ENCODE measurements at regions not wholly inside any gene's neighbourhood (a gene's known extent, or its start where the extent isn't known, plus 50 kb on each side); places are given as distances from the start of the nearest gene placed in this dataset.

- no peaks in the 10 kb centered on the region for H3K4me1 Mint-ChIP-seq (ENCODE audit: low read depth in 2 of 2)
- H3K4me3 Mint-ChIP-seq = no peak overlapping the region
- no peak for DNase-seq (ENCODE audit: low spot score)
- H3K36me3 Mint-ChIP-seq = peaks cover 10% of the 10 kb centered on the region
- no peak overlapping the region for H3K27ac Mint-ChIP-seq
- ATAC-seq = no peak
- peaks cover 22% of the 10 kb centered on the region for H3K9me3 Mint-ChIP-seq
- H3K27me3 Mint-ChIP-seq = no peaks in the 10 kb centered on the region
Observed at GRCh38 chr6:91392951-91393350, 806.1 kb upstream of the MAP3K7 start.

GRCh38 chr6:91387290-91388059, 800.6 kb upstream of the MAP3K7 start:
- H3K27ac Mint-ChIP-seq = no peak overlapping the region

DNA sequence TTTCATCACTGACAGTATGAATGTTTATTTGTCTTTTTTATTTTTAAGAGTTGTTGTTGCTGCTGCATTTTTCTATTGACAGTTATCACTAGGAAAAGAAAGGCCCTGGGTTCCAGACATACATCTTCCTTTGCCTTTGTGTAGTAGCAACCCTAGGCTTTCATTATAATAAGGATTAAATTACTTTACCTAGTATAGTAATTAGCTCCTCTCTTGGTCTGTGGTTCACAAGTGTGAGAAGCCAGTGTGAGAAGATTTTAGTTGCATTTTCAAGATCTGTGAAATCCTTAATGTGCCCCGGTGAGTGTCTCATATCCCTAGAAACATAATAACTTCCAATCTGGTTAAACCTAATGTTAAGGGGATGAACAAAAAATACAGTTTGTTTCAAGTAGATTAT, 799.3 kb upstream of the MAP3K7 start:
- DNase-seq (ENCODE audit: low spot score) (no peak), ATAC-seq (no peak)
- Mint-ChIP-seq H3K27ac (no peak overlapping the region), H3K4me3 (no peak overlapping the region), H3K9me3 (peaks cover 7% of the 10 kb centered on the region), H3K27me3 (no peaks in the 10 kb centered on the region), H3K36me3 (peaks cover 15% of the 10 kb centered on the region), H3K4me1 (ENCODE audit: low read depth in 2 of 2) (peaks cover 0 to 4% of the 10 kb centered on the region in 2 donors)

More at GRCh38 chr6:91387290-91388059, 800.6 kb upstream of the MAP3K7 start:
- Mint-ChIP-seq H3K27me3 (no peaks in the 10 kb centered on the region), H3K4me1 (ENCODE audit: low read depth in 2 of 2) (peaks cover 0 to 4% of the 10 kb centered on the region in 2 donors), H3K4me3 (no peak overlapping the region), H3K36me3 (peaks cover 15% of the 10 kb centered on the region), H3K9me3 (peaks cover 13% of the 10 kb centered on the region)
- ATAC-seq (no peak), DNase-seq (ENCODE audit: low spot score) (no peak)

- no peak for DNase-seq (ENCODE audit: low spot score)
- Mint-ChIP-seq H3K4me3 (no peak overlapping the region), H3K36me3 (peaks cover 6% of the 10 kb centered on the region), H3K4me1 (ENCODE audit: low read depth in 2 of 2) (peaks cover 0 to 4% of the 10 kb centered on the region in 2 donors), H3K27me3 (no peaks in the 10 kb centered on the region), H3K27ac (no peak overlapping the region), H3K9me3 (peaks cover 3% of the 10 kb centered on the region)
- no peak for ATAC-seq
Observed at GRCh38 chr6:91383207-91383606, 796.3 kb upstream of the MAP3K7 start.

DNA sequence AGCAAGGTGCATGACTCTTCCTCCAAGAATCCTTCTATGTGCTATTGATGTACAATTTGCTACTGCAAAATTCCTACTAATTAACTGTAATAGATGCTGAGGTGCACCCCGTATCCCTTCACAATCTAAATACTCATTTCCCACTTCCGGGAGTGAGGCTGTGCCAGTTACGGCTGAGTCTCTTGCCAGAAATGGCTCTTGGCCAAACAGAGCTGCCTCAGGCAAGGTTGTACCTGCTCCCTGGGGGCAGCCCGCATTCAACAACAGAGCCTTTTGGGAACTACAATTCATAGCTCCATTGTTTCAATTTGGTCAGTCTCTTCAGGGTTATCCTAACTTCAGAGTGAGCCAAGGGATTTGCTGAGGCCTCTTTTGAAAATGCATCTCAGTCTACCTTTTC, 789.8 kb upstream of the MAP3K7 start:
- Mint-ChIP-seq H3K27me3 (no peaks in the 10 kb centered on the region), H3K4me1 (ENCODE audit: low read depth in 2 of 2) (no peaks in the 10 kb centered on the region)

GRCh38 chr6:91366781-91367180, 779.9 kb upstream of the MAP3K7 start:
- Mint-ChIP-seq H3K4me3 (no peak overlapping the region), H3K27me3 (no peaks in the 10 kb centered on the region), H3K9me3 (peaks cover 24% of the 10 kb centered on the region), H3K27ac (no peak overlapping the region), H3K36me3 (no peaks in the 10 kb centered on the region), H3K4me1 (ENCODE audit: low read depth in 2 of 2) (no peaks in the 10 kb centered on the region)
- no peak for DNase-seq (ENCODE audit: low spot score)
- ATAC-seq = no peak

More for the DNA sequence above, 789.8 kb upstream of the MAP3K7 start:
- Mint-ChIP-seq H3K27ac (no peak overlapping the region), H3K4me3 (no peak overlapping the region), H3K36me3 (no peaks in the 10 kb centered on the region), H3K9me3 (peaks cover 8% of the 10 kb centered on the region)
- DNase-seq (ENCODE audit: low spot score) = no peak
- ATAC-seq = no peak

- DNase-seq (ENCODE audit: low spot score) (no peak), ATAC-seq (no peak)
- no peaks in the 10 kb centered on the region for H3K36me3 Mint-ChIP-seq
- no peaks in the 10 kb centered on the region for H3K4me1 Mint-ChIP-seq (ENCODE audit: low read depth in 2 of 2)
- H3K4me3 Mint-ChIP-seq = no peak overlapping the region
- H3K27me3 Mint-ChIP-seq = no peaks in the 10 kb centered on the region
- no peak overlapping the region for H3K27ac Mint-ChIP-seq
- peaks cover 6% of the 10 kb centered on the region for H3K9me3 Mint-ChIP-seq
Observed at GRCh38 chr6:91358986-91359385, 772.1 kb upstream of the MAP3K7 start.

DNA sequence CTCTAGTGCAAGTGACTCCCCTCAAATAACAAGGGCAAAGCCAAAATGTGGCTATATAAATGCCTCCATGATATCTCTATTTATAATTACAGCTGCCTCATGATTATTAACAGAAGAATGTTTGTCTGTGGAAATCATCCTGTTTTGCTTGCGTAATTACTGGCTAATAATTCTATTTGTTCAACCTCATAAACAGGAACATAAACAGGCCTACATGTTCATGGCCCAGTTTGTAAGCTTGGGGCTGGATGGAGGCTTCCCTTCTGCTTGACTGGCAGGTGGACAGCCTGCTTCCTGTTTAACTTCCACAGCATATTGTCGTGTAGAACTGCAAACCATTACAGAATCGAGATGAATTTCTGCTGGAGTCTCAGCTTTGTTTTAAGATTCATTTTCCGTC, 766.0 kb upstream of the MAP3K7 start:
- Mint-ChIP-seq H3K27ac (no peak overlapping the region), H3K36me3 (no peaks in the 10 kb centered on the region), H3K9me3 (no peaks in the 10 kb centered on the region), H3K4me1 (ENCODE audit: low read depth in 2 of 2) (no peaks in the 10 kb centered on the region), H3K27me3 (no peaks in the 10 kb centered on the region), H3K4me3 (no peak overlapping the region)
- DNase-seq (ENCODE audit: low spot score) = no peak
- no peak for ATAC-seq

- H3K36me3 Mint-ChIP-seq = no peaks in the 10 kb centered on the region
- H3K9me3 Mint-ChIP-seq = no peaks in the 10 kb centered on the region
- no peak overlapping the region for H3K27ac Mint-ChIP-seq
- H3K4me1 Mint-ChIP-seq (ENCODE audit: low read depth in 2 of 2) = no peaks in the 10 kb centered on the region
- no peak for ATAC-seq
- H3K4me3 Mint-ChIP-seq = no peak overlapping the region
- no peaks in the 10 kb centered on the region for H3K27me3 Mint-ChIP-seq
- DNase-seq (ENCODE audit: low spot score) = no peak
Observed at GRCh38 chr6:91352321-91352720, 765.4 kb upstream of the MAP3K7 start.

DNA sequence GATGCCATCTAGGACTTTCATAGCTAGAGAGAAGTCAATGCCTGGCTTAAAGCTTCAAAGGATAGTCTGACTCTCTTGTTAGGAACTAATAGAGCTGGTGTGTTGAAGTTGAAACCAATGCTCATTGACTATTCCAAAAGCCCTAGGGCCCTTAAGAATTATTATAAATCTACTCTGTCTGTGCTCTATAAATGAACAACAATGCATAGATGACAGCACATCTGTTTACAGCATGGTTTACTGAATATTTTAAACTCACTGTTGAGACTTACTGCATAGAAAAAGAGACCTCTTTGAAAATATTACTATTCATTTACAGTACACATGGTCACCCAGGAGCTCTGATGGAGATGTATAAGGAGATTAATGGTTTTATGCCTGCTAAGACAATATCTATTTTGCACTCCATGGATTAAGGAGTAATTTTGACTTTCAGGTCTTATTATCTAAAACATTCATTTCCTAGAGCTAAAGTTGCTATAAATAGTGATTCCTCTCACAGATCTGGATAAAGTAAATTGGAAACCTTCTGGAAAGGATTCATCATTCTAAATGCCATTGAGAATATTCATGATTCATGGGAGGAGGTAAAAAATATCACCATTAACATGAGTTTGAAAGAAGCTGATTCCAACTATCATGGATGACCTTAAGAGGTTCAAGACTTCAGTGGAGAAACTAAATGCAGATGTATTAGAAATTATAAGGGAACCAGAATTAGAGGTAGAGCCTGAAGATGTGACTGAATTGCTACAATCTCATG, 763.5 kb upstream of the MAP3K7 start:
- H3K4me1 Mint-ChIP-seq (ENCODE audit: low read depth in 2 of 2) = no peaks in the 10 kb centered on the region
- DNase-seq (ENCODE audit: low spot score) (no peak), ATAC-seq (no peak)
- H3K36me3 Mint-ChIP-seq = no peaks in the 10 kb centered on the region
- H3K27ac Mint-ChIP-seq = no peak overlapping the region
- no peaks in the 10 kb centered on the region for H3K27me3 Mint-ChIP-seq
- H3K4me3 Mint-ChIP-seq = no peak overlapping the region
- no peaks in the 10 kb centered on the region for H3K9me3 Mint-ChIP-seq

DNA sequence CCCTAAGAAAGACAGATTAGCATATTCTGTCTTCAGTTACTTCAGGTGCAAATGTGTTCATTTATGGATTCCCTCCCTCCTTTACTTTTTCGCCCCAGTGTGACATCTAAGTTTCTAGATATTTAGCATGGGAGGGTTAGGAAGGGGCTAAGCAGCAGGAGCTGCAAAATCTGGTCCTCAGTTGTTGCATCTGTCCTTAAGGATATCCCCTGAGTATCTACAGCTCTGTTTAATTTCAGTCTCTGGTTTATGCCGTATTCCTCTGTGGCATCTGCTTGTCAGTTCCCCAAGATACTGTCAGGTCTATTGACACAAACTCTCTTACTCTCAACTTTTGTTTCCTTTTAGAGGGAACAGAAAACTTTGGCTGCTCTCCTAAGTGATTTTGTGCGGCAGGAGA, 754.6 kb upstream of the MAP3K7 start:
- no peaks in the 10 kb centered on the region for H3K4me1 Mint-ChIP-seq (ENCODE audit: low read depth in 2 of 2)
- no peaks in the 10 kb centered on the region for H3K36me3 Mint-ChIP-seq
- ATAC-seq (no peak), DNase-seq (ENCODE audit: low spot score) (no peak)
- H3K27ac Mint-ChIP-seq = no peak overlapping the region
- peaks cover 3% of the 10 kb centered on the region for H3K9me3 Mint-ChIP-seq
- H3K4me3 Mint-ChIP-seq = no peak overlapping the region
- no peaks in the 10 kb centered on the region for H3K27me3 Mint-ChIP-seq

- no peaks in the 10 kb centered on the region for H3K36me3 Mint-ChIP-seq
- DNase-seq (ENCODE audit: low spot score) (no peak), ATAC-seq (no peak)
- no peak overlapping the region for H3K4me3 Mint-ChIP-seq
- H3K9me3 Mint-ChIP-seq = peaks cover 3% of the 10 kb centered on the region
- H3K4me1 Mint-ChIP-seq (ENCODE audit: low read depth in 2 of 2) = no peaks in the 10 kb centered on the region
- H3K27ac Mint-ChIP-seq = no peak overlapping the region
- no peaks in the 10 kb centered on the region for H3K27me3 Mint-ChIP-seq
Observed at GRCh38 chr6:91340896-91341395, 754.1 kb upstream of the MAP3K7 start.

DNA sequence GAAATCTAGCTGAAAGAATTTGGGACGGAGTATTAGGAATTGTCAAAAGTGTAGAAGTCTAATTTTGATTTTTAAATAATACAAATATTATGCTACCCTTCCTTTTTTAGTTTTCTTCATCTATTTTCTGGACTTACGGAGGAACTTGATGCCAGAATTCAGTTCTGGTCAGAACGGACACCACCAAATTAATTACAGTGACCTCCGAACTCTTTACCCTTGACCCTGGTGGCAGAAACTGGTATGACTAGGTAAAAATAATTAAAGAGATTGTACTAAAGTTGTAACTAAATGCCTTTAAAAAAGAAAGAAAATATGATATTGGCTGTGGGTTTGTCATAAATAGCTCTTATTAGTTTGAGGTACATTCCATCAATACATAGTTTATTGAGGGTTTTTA, 751.1 kb upstream of the MAP3K7 start:
- no peaks in the 10 kb centered on the region for H3K4me1 Mint-ChIP-seq (ENCODE audit: low read depth in 2 of 2)
- no peak for ATAC-seq
- H3K9me3 Mint-ChIP-seq = peaks cover 7% of the 10 kb centered on the region
- no peak for DNase-seq (ENCODE audit: low spot score)
- H3K36me3 Mint-ChIP-seq = no peaks in the 10 kb centered on the region
- H3K27ac Mint-ChIP-seq = no peak overlapping the region
- H3K4me3 Mint-ChIP-seq = no peak overlapping the region
- H3K27me3 Mint-ChIP-seq = no peaks in the 10 kb centered on the region

DNA sequence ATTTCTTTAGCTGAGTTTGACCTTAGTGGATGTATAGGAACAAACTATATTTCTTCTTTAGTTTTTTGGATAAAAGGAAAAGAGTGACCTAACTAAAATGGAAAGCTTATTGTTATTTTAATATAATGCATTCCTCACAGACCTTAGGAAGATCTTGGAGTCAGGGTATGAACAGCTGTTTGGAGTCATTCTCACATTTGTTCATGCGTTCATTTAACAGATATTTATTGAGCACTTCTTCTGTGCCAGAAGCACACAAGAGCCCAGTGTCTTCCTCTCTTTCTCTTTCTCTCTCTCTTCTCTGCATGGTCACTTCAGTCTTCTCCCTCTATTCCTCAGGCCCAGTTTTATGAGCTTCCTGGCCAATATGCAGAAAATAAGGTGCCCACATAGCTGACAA, 744.0 kb upstream of the MAP3K7 start:
- Mint-ChIP-seq H3K9me3 (peaks cover 4% of the 10 kb centered on the region), H3K4me3 (no peak overlapping the region), H3K27ac (no peak overlapping the region), H3K4me1 (ENCODE audit: low read depth in 2 of 2) (no peaks in the 10 kb centered on the region), H3K27me3 (no peaks in the 10 kb centered on the region), H3K36me3 (no peaks in the 10 kb centered on the region)
- ATAC-seq = no peak
- no peak for DNase-seq (ENCODE audit: low spot score)

Data from natural killer cell treated with Interleukin-12 subunit alpha and Interleukin-12 subunit beta and Interleukin-15 and Interleukin-18, amount 100 ng/mL, for 72 hours (primary cell).